COLO668 (cell line): ENCODE measurements at regions not wholly inside any gene's neighbourhood (a gene's known extent, or its start where the extent isn't known, plus 50 kb on each side); places are given as distances from the start of the nearest gene placed in this dataset.
A peak's percentile ranks its signal among the peaks of the same experiment; 100 is the strongest.

Source experiments
- DNase-seq: peaks from one replicate; lab custom pipeline; 2025; ENCODE audit not compliant: unreplicated experiment; lab: John Stamatoyannopoulos, UW

- DNase-seq = no peak
Observed at GRCh38 chr9:115169003-115169402, 51.0 kb upstream of the TNC start.

- no peak for DNase-seq
Observed at GRCh38 chr9:115170358-115171073, 52.6 kb upstream of the TNC start.

- DNase-seq = no peak
Observed at GRCh38 chr9:115171921-115172388, 54.0 kb upstream of the TNC start.

GRCh38 chr9:115182264-115182663, 64.3 kb upstream of the TNC start:
- no peak for DNase-seq

GRCh38 chr9:115183436-115183835, 65.5 kb upstream of the TNC start:
- no peak for DNase-seq

- no peak for DNase-seq
Observed at GRCh38 chr9:115189686-115190085, 71.7 kb upstream of the TNC start.

GRCh38 chr9:115191667-115192066, 73.7 kb upstream of the TNC start:
- no peak for DNase-seq

GRCh38 chr9:115192280-115192679, 74.3 kb upstream of the TNC start:
- DNase-seq = no peak

- DNase-seq = no peak
Observed at GRCh38 chr9:115192835-115193525, 75.0 kb upstream of the TNC start.

GRCh38 chr9:115193777-115194176, 75.8 kb upstream of the TNC start:
- no peak for DNase-seq

- DNase-seq = no peak
Observed at GRCh38 chr9:115194216-115194615, 76.3 kb upstream of the TNC start.

GRCh38 chr9:115195912-115196311, 78.0 kb upstream of the TNC start:
- no peak for DNase-seq

GRCh38 chr9:115196919-115197318, 79.0 kb upstream of the TNC start:
- DNase-seq = no peak

- no peak for DNase-seq
Observed at GRCh38 chr9:115198001-115198400, 80.0 kb upstream of the TNC start.

- DNase-seq = no peak
Observed at GRCh38 chr9:115200711-115201505, 83.0 kb upstream of the TNC start.

- DNase-seq = no peak
Observed at GRCh38 chr9:115202181-115202580, 84.2 kb upstream of the TNC start.

GRCh38 chr9:115202960-115203751, 85.2 kb upstream of the TNC start:
- peak; percentile 31 for DNase-seq

GRCh38 chr9:115204904-115205453, 87.0 kb upstream of the TNC start:
- no peak for DNase-seq

GRCh38 chr9:115207003-115207836, 89.3 kb upstream of the TNC start:
- no peak for DNase-seq

- no peak for DNase-seq
Observed at GRCh38 chr9:115208501-115208900, 90.5 kb upstream of the TNC start.
